ENCODE measurements at regions not wholly inside any gene's neighbourhood (a gene's known extent, or its start where the extent isn't known, plus 50 kb on each side); places are given as distances from the start of the nearest gene placed in this dataset.

DNA sequence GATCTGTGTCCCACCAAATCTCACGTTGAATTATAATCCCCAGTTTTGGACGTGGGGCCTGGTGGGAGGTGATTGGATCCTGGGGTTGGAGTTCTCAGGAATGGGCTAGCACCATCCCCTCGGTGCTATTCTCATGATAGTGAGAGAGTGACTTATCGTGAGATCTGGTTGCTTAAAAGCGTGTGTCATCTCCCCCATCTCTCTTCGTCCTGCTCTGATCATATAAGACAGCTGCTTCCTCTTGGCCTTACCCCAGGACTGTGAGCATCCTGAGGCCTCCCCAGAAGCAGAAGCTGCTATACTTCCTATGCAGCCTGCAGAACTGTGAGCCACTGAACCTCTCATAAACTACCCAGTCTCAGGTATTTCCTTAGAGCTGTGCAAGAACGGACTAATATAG is 163.7 kb upstream of the NDUFV2 start:
- Mint-ChIP-seq H3K9me3 (ENCODE audit: low read depth) (peaks cover 7% of the 10 kb centered on the region), H3K4me3 (ENCODE audit: low read depth) (no peak overlapping the region), H3K27ac (no peak overlapping the region), H3K36me3 (ENCODE audit: insufficient read depth) (peaks cover 4% of the 10 kb centered on the region), H3K27me3 (no peaks in the 10 kb centered on the region), H3K4me1 (ENCODE audit: low read depth) (peaks cover 34% of the 10 kb centered on the region)
- TF ChIP-seq, protein P1, sequence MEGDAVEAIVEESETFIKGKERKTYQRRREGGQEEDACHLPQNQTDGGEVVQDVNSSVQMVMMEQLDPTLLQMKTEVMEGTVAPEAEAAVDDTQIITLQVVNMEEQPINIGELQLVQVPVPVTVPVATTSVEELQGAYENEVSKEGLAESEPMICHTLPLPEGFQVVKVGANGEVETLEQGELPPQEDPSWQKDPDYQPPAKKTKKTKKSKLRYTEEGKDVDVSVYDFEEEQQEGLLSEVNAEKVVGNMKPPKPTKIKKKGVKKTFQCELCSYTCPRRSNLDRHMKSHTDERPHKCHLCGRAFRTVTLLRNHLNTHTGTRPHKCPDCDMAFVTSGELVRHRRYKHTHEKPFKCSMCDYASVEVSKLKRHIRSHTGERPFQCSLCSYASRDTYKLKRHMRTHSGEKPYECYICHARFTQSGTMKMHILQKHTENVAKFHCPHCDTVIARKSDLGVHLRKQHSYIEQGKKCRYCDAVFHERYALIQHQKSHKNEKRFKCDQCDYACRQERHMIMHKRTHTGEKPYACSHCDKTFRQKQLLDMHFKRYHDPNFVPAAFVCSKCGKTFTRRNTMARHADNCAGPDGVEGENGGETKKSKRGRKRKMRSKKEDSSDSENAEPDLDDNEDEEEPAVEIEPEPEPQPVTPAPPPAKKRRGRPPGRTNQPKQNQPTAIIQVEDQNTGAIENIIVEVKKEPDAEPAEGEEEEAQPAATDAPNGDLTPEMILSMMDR (IDR thresholded peaks at IDR 0.05; ENCODE audit: unreplicated experiment) = no peak
- no peak for DNase-seq (ENCODE audit: low spot score, unreplicated experiment)

DNA sequence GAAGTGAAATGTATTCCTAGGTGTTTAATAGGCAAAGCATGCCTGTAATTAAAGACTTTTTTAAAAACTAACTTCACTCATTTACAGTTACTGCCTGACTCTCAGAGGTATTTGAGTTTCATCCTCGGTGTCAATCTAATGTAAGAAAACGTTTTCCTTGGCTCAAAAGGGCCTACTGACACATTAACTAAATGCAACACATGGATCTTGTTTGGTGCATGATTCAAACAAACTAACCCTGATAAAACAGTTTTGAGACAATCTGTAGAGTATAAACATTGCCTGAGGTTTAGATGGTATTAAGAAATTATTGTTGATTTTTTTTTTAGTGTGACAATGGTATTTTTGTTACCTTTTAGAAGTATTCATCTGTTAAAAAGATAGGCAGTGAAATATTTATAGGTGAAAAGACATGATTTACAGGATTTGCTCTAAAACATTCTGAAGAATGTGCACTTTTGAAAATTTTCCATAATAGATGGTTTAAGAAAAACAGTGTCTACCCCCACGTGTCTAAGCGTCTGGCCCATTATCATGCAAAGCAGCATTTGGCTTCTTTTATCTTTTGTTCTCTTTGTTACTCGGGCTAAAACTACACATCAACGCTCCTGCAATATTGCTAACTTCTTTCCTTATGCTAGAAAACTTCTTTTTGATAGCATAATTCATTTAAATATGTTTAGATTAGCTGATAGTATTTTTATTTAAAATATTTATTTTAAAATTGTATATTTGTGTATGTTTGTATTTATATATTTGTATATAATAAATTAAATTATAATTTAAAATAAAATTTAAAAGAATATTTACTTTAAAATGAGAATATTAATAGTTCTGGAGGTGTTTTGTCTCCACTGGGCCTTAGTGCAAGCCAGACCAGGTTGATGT is 160.2 kb upstream of the NDUFV2 start:
- no peaks in the 10 kb centered on the region for H3K27me3 Mint-ChIP-seq
- peaks cover 3% of the 10 kb centered on the region for H3K36me3 Mint-ChIP-seq (ENCODE audit: insufficient read depth)
- TF ChIP-seq, protein P1 (IDR thresholded peaks at IDR 0.05; ENCODE audit: unreplicated experiment) = no peak
- no peak for DNase-seq (ENCODE audit: low spot score, unreplicated experiment)
- H3K4me3 Mint-ChIP-seq (ENCODE audit: low read depth) = no peak overlapping the region
- peaks cover 6% of the 10 kb centered on the region for H3K9me3 Mint-ChIP-seq (ENCODE audit: low read depth)
- H3K27ac Mint-ChIP-seq = no peak overlapping the region
- peaks cover 20% of the 10 kb centered on the region for H3K4me1 Mint-ChIP-seq (ENCODE audit: low read depth)

DNA sequence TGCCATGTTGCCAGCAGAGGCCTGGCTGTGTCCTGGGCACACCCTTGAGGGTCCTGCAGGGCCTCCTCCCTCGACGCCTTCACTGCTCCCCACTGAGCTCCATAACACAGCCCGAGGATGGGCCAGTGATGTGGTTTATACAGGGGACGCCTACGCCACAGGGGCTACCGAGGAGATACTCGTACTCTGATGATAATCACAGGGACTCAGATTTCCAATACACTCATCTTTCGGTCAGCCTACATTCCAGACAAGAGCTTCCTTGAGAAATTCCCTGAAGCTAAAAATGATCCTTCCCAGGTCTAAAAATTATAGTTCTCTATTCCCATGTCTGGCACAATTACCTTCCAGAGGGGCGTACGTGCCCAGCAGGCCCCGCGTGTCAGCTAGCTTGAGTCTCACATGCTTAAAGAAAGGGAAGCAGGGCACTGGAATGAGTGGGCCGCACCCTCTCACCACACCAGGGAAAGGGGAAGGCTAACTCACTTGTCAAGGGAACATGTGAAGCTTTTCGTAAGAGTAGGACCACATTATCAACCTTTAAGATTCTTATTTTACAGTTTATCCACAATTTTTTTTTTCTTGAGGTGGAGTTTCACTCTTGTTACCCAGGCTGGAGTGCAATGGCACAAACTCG is 159.5 kb upstream of the NDUFV2 start:
- peaks cover 6% of the 10 kb centered on the region for H3K9me3 Mint-ChIP-seq (ENCODE audit: low read depth)
- H3K36me3 Mint-ChIP-seq (ENCODE audit: insufficient read depth) = peaks cover 3% of the 10 kb centered on the region
- no peak for DNase-seq (ENCODE audit: low spot score, unreplicated experiment)
- H3K27ac Mint-ChIP-seq = no peak overlapping the region
- H3K4me3 Mint-ChIP-seq (ENCODE audit: low read depth) = no peak overlapping the region
- H3K4me1 Mint-ChIP-seq (ENCODE audit: low read depth) = peaks cover 12% of the 10 kb centered on the region
- TF ChIP-seq, protein P1 (IDR thresholded peaks at IDR 0.05; ENCODE audit: unreplicated experiment) = no peak
- H3K27me3 Mint-ChIP-seq = no peaks in the 10 kb centered on the region

DNA sequence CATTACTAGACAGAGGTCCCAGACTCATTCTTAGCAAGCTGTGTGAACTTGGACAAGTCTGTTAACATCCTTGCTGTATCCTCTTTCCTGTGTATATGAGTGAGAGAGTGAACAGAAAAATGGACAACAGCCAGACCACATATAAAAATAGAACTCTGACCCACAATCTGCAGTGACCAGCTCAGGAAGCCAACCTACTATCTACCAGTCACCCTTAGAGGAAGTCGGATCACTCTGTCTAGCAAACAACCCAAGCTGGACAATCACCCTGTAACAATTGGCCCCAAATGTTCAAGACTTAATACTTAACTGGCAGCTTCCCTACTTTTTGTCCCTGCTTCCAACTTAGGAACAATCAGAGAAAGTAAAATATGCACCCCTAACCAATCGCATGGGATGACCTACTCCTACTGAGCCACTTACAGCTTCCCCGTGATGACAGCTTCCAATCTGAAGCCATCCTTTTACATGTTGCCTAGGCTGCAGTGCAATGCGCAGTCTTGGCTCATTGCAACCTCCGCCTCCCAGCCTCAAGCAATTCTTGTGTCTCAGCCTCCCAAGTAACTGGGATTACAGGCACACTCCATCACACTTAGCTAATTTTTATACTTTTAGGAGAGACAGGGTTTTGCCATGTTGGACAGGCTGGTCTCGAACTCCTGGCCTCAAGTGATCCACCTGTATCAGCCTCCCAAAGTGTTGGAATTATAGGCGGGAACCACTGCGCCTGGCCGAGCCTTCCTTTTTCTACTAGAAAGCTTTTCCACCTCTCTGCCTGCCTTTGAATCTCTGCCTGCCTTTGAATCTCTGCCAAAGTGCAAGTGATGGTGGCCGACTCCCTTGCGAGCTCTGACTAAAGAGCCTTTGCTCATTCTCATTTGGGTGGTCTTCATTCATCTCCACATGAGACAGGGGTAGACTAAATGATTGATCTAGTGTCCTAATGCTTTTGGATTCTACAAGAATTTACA is 158.3 kb upstream of the NDUFV2 start:
- Mint-ChIP-seq H3K36me3 (ENCODE audit: insufficient read depth) (peaks cover 3% of the 10 kb centered on the region), H3K27ac (no peak overlapping the region), H3K4me3 (ENCODE audit: low read depth) (no peak overlapping the region), H3K4me1 (ENCODE audit: low read depth) (peaks cover 11% of the 10 kb centered on the region), H3K9me3 (ENCODE audit: low read depth) (peaks cover 6% of the 10 kb centered on the region), H3K27me3 (no peaks in the 10 kb centered on the region)
- no peak for DNase-seq (ENCODE audit: low spot score, unreplicated experiment)
- TF ChIP-seq, protein P1 (IDR thresholded peaks at IDR 0.05; ENCODE audit: unreplicated experiment) = no peak

DNA sequence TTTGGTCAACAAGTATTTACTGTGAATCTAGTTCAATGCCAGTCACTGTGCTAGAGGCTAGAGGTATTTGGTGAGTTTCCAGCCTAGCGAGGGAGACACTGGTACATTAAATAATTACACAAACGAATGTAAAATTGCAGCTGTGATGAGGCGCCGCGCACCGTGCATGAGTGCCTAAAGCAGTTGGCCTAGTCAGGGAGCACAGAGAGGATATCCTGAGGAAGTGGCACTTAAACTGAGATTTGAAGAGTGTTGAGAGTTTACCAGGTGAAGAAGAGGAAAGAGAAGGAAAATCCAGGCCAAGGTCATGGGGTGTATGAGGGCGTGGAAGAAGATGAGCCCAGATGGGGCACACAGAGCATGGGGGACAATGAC is 157.6 kb upstream of the NDUFV2 start:
- no peak for DNase-seq (ENCODE audit: low spot score, unreplicated experiment)
- H3K36me3 Mint-ChIP-seq (ENCODE audit: insufficient read depth) = peaks cover 3% of the 10 kb centered on the region
- TF ChIP-seq, protein P1 (IDR thresholded peaks at IDR 0.05; ENCODE audit: unreplicated experiment) = no peak
- no peak overlapping the region for H3K27ac Mint-ChIP-seq
- H3K27me3 Mint-ChIP-seq = no peaks in the 10 kb centered on the region
- H3K4me1 Mint-ChIP-seq (ENCODE audit: low read depth) = peaks cover 13% of the 10 kb centered on the region
- peaks cover 6% of the 10 kb centered on the region for H3K9me3 Mint-ChIP-seq (ENCODE audit: low read depth)
- H3K4me3 Mint-ChIP-seq (ENCODE audit: low read depth) = no peak overlapping the region
